RPMI7951 (cell line): ENCODE measurements at regions not wholly inside any gene's neighbourhood (a gene's known extent, or its start where the extent isn't known, plus 50 kb on each side); places are given as distances from the start of the nearest gene placed in this dataset.
A peak's percentile ranks its signal among the peaks of the same experiment; 100 is the strongest.

Experiments
- DNase-seq: peaks from one replicate; pipeline ENCODE4 v3.0.0-alpha.2; 2012; ENCODE audit warnings: low read depth

DNA sequence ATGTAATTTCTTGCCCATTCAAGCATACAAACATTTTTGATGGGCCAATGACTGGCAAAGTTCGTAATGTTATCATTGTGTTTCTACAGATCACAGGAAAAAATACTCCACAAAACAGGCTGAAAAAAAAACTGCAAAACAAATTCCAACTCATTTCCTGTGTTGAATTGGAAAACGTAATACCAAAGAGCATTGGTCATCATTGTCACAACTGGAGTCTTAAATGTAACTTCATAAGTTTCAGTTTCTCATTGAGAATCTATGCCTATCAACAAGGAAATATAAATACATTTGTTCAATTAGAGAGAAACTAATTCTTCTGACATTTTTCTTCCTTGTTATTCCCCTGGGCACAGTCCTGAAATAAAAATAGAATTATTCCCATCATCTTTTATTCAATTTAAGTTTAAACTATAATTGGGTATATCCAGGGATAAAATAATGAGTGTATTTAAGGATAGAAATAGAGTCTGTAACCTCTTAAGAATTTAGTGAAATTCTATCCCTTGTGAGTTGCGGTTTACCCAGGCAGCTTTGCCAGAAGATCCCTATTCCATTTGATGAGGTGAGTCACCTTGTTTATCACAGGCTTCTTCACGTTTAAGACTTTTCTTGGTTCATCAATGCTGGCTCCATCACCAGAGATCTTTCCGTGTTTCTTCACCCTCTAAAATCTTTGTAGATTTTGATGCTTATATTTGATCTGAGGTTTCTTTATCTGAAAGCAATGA, 112.7 kb upstream of the ITGA1 start:
- DNase-seq = peak; percentile 82

DNA sequence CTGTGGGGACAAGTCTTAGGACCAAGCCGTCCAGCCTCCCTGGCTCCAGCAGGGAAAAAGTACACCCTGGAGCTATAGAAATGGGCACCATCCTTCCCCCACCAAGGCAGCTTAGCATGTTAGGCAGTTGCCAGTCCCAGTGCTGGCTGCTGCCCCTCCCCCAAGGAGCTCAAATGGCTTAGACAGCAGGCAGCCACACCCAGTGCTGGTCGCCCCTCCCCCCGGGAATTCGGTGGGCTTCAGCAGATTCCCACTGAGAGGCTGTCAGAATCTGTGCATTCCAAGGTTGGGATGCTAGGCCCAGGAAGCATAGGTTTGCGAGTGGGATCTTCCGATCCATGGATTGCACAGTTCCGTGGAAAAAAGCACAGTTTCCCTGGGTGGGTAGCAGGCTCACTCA, 105.2 kb upstream of the ITGA1 start:
- DNase-seq = no peak

DNA sequence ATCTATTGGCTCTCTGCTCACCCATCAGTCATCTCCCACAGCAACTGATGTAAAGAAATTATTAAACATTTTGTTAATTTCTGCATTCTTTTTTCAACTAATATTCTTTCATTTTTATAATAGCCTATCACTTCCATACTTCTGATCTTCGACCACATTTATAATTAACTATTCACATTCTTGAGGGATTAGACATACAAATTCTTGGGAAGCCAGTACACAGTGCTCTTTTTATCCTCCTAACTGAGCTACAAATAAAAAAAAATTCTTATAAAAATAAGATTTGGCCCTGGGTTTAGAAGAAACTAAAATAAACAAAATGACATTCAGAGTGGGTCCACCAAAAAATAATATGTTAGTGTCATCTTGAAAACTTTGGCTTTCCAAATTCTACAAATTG, 103.7 kb upstream of the ITGA1 start:
- DNase-seq = peak; percentile 37

DNA sequence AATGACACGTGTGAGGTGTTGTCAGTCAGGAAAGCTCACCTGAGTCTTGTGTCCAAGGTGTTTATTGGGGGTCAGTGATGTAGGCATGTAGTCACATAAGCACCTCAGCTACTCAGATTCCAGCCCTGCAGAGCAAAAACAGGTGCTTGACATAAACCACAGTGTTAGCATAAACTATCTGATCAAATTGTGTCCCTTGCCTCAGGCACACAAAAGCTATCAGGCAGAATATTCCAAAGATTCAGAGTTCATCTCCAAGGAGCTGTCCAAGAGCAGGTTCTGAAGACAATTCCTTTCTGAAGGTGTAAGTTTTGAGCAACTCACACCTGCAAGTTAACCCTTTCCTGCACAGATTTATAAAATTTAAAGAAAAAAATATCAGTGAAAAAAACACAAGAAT, 102.2 kb upstream of the ITGA1 start:
- peak; percentile 26 for DNase-seq

DNA sequence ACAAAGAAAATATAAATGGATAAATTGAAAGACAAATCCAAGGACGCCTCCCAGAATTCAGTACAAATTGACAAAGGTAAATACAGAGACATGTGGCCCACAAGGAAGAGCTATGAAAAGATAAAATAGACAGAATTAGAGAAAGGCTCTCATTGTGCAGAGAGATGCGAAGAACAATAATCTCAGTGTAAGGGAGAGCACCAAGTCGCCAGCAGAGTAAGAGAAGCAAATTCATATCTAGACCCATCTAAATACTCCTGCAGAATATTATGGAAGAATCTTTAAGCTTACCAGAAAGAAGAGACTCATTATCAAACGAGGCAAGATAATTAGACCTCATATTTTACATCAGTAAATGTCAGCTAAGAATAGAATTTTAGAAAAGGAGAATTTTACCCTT, 101.7 kb upstream of the ITGA1 start:
- DNase-seq = no peak

DNA sequence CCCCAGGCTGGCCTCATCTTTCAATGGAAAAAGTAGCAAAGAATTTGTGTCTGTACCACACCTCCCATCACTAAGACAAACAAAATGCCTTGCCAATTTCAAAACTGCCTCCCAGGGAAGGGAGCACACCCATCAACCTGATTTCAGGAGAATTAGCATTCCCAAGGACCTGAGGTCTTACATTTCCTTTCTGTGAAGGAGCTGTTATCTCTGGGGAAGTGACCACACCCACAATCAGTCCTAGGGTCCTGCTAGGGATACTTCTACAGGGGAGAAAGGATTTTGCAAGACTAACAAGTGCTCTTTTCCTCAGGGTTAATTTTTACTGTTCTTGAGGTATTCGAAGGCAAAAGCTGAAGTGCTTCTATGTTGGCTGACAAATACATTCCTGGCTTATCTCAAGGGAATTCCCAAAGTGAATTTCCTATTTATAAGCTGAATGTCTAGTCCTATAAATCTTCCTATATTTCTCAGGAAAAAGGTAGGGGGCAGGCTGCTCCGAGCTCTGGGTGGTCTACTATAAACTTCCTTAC, 97.4 kb upstream of the ITGA1 start:
- DNase-seq = peak; percentile 11

DNA sequence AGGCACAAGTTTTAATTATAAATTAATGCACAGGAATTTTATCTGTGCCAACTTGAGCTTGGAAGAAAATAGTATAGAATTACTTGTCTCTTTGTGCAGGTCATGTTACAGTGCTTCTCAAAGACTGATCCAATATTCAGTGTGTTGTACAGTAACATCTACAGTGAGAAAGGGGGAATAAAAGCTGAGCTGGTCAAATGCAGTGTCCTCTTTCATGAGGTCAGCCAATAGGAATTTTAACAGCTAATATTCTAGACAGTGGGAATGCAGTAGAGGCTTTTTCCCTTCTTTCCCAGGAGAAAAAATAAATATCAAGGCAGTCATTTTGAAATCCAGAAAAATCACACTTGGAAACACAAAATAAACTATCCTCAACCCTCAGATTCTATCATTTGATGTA, 95.7 kb upstream of the ITGA1 start:
- DNase-seq = peak; percentile 40

DNA sequence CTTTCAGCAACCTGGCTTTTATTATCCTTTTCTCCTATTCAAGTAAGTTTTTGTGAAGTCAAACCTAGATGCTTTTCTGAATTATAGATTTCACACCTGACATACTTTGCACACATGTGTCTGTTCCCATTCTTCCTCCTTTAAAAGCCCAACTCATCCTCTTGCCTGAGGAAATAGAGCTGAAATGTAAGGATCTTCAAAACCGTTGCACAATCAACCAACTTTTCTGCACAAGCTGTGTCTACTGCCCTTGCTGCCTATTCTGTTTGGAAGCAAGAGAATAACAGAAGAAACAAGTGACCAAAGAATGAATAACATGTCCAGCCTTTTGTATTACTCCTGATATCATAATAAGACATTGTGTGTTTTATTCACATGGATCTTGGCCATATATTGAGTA, 95.1 kb upstream of the ITGA1 start:
- DNase-seq = no peak

DNA sequence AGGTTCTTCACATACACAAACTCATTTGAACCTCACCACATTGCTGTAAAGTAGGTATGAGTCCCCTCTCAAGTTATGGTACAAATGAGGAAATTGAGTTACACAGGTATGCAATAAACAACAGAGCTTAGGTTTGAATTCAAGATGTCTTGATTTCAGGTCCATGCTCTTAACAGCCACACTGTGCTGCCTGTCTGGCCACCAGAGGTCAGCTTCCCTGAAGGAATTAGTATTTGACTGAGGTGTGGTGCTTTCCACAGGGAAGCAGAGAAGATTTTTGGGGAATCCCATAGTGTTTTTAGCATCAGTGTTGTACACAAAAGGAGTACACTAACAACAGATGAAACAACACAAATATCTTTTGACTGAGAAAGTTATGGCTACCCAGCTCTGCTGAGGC, 94.4 kb upstream of the ITGA1 start:
- peak; percentile 64 for DNase-seq

DNA sequence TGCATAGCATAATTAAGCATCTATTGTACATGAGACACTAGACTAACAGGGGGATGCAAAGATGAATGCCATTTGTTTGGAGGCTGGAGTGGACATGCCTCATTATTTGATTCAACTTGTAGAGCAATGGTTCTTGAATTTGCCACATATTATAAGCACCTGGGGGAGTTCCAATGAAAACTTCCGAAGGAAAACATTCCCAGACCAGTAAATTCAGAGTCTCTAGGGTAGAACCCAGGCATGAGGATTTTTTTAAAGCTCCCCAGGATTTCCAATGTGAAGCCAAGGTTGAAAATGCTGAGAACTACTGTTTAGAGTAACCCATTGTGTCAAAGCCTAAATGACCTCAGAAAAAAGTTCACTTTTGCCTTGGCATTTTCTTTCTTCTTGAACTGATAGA, 93.9 kb upstream of the ITGA1 start:
- no peak for DNase-seq

DNA sequence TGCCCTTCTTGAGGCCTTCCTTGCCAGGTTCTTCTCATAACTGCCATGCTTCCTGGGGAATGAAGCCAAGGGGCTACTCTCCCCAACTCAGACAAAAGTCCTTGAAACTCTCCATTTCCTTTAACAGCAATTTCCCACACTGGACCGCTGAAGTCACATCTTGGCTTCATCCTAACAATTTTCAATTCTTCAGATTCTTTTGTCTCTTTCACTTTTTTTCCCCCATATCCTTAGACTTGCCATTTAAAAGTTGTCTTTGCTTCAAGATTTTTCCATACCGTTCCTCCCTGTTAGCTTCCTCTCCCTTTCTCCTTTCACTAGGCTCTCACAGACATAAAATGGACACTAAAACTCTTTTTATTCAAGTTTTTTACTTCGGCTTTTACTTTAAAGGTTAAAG, 93.1 kb upstream of the ITGA1 start:
- no peak for DNase-seq

DNA sequence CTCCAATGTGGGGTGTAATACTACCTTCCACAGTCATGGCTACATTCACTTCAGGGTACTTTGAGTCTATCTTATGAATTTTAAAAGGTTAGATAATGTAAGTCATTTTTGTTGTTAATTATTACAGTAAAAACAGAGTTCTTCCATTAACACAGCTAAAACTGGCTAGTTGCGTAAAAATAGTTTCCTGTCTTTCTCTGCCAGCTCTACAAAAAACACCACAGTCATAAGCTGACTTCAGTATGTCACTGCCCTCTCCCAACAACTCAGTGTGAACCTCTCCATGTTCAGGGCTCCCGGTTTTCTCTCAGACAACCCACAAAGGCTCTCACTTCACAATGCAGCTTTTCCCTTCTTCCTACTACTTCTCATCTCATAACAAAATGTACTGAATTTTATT, 84.8 kb upstream of the ITGA1 start:
- DNase-seq = no peak

DNA sequence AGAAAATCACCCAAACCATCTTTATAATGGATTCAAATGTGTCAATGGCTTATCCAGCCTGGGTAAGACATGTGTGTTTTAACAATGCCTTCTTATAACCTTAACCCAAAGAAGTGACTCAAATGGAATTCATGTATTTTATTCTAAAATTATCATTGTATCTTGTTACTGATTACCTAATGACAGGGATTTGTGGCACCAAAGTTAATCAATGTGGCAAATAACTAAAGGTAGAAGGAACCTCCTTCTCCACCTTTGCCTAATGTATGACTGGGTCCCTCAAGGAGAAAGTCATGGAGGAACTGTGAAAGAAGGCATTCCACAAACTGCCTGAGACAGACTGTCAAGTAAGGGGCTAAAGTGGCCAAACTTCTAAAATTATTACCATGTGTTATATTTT, 84.4 kb upstream of the ITGA1 start:
- no peak for DNase-seq

DNA sequence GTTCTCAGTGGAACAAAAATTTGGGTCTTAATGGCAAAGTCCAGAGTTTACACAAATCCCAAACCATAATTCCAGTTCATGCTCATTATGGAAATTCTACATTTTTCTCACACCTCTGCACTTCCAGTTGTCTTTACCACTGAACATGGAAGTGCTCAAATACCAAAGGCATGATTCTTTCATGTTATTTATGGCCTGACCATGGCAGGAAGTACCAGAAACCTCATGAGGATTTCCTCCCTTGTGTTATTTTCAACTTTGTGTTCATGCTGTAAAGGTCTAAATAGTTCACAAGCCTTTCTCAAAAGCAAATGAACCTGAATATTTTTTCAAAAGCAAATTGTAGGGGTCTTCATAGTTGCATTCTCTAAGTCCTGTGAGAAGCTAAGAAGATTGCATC, 82.0 kb upstream of the ITGA1 start:
- peak; percentile 57 for DNase-seq

DNA sequence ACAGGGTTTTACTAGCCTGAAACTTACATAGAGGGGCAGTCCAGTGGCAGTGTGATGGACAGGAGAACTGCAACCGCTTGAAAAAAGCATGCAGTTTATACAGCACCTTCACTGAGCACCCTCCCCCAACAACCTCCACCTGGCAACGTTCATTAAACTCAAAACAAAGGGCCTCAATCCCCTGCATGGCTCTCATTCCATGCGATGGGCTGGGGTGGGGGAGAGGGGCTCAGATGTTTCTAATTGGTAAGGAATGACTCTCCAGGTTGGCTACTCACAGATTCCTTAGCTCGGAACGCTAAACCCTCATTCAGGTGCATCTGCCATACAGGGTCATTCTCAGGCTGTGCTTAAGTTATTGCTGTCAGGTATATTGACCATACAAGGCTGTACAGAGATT, 80.9 kb upstream of the ITGA1 start:
- DNase-seq = no peak

DNA sequence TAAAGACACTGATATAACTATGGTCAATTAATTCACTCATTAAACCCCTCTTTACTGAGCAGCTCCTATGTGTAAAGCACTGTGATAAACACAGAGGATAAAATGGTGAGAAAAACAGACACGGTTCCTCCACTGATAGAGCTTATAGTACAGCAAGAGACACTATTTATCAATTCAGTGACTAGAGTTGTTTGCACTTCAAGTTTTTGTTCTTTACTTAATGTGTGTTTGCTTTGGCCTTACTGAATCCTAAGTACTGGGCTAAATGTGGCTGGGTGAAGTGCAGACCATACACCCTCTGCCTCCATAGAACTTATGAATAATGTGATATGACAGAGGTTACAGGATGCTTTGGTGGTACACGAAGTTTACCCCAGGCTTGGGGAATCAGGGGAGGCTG, 80.1 kb upstream of the ITGA1 start:
- DNase-seq = no peak

DNA sequence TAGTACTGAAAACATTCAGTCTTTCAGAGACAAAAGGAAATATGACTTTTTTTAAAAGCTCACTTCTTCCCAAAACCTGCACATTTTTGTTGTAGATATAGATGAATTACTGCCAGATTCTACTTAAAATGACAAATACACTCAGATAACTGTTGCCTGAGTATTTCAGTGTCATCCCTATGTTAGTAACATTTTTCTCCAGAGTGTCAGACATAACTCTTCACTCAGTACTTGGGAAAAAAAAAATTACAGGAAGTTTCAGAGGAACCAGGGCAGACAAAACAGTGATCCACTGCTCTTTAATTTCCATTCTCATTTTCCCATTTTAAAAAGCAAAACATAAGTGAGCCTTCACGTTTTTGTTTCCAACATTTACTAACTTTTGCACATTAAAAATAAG, 79.3 kb upstream of the ITGA1 start:
- DNase-seq = peak; percentile 44

DNA sequence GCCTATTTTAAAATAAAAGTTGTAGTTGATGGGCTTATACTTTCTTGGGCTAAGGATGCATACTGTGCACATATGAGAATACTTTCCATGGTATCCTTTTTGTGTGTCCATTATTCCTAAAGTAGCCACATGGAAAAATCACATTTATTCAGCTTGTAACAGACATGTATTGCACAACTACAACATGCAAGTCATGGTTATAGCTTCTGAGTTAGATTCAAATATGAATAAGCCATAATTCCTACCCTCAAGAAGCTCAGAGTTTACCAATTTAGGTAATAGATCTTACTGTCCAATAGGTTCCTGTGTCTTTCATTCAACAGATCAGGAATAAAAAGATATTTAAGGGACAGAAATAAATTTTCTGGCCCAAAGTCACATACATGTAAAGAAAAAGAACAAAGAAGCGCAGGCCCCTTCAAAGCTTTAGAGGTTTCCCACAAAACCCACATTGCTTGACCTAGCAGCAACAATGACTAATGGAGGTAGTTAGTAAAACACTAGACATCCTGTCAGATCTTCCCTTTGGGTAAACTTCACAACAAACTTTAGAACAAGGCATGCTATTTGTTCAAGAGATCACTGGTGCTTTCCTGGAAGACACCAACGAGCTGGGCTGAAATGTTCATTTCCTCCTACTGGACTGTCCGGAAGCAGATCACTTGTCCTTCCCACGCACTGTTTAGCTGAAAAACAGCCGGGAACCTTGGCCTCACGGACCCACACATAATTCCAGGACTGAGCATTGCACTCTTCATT, 78.4 kb upstream of the ITGA1 start:
- peak; percentile 95 for DNase-seq

DNA sequence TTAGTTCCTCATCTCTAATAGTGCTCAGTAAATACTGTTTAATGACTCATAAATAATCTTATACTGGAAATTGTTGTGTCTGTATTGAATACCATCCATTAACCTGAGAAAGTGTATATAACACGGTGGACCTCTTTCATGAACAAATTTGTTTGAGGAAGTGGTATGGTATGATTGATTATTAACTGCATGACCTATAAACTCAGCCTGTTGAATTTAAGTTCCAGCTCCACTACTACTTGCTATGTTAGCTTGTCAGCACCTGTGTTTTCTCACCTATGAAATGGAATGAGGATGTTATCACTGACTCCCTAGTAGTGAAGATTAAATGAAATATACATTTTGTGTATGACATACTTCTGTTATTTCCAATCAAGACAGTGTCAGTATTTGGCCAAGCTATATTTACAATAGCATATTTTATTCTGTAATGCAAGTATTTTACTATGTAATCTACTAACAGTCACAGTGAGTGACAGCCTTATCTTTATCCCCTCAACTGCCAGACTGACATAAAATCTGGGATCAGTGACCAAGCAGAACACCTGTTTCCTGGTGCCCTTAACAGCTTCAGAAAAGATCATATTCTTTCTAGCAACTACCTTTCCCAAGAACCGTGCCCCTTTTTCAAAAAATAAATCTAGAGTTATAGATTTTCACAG, 77.3 kb upstream of the ITGA1 start:
- DNase-seq = no peak

DNA sequence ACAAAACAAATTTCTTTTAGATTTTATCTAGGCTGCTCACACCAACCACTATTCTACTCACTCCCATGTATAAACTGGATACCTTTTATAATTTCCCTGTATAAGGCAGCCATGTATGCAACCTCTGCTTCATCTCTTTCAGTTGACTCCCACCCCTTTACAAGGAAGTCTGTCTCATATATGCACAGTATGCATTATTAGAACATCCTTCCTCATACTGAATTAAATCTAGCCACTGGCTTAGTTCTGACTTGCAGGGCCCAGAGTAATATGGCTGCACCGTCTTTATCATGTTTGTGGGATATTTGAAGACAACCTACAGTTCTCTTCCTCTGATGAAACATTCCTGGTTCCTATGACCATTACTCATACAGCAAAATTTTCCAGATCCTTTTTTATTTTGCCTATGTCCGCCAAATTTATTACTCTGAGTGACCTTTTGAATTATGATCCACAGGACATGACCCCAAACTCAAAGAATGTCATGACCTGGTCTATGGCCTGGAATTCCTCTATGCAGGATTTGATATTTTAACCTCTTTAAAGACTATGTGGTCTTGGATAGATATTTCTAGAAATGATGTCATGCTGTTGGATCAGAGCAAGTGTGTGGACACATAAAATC, 76.6 kb upstream of the ITGA1 start:
- DNase-seq = peak; percentile 24

DNA sequence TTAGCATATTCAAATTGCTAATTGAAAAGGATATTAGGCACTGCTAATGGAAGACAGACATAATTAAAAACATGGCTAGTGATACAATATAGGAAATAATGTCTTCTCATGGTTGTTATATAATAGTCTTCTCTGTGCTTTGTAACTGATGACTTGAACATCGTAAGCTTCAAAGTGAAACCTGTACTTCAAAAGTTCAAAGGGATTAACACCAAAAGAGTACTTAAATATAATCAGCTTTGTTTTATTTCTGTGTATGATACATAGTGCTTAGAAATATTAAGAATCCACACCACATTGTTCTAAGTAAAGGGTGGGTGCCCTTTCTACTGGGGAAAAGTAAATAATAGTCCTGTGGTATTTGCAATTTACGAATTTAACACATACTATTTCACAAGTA, 75.4 kb upstream of the ITGA1 start:
- DNase-seq = no peak

DNA sequence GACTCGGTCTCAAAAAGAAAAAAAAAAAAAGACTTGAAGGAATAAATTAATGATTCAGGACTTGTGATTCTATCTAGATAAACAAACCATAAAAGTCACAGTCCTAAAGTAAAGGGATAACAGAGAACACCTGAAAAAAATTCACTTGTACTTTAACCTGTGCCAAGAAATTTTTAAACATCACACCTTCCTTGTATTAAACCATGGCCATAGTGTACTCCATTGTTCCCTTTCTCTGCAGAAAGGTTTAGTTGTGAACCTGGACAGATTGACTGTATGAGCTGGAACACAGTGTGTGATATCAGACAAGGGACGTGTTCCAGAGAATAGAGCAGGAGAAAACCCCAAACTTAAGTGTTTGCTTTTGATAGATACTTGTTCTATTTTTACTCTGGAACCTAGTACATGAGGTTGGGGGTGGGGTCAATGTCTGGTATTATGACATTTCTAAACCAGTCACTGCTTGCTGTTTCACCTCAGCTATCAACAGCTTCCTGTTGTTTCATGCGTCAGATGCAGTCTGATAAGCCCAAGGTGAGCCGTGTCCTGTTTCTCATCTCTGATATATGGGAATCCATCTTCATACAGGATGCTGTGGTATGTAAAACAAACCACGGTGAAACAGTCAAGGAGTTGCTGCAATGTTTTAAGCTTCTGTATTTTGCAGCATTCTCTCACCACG, 62.5 kb upstream of the ITGA1 start:
- peak; percentile 70 for DNase-seq
